Large intestine (tissue), 3 donors: ENCODE measurements at regions not wholly inside any gene's neighbourhood (a gene's known extent, or its start where the extent isn't known, plus 50 kb on each side); places are given as distances from the start of the nearest gene placed in this dataset.

Experiments used
- DNase-seq, 2 donors: peaks; one replicate each; pipeline versions ENCODE4 v3.0.0 to v3.0.0-alpha.2; 2013
- H3K27ac ChIP-seq: one replicate; pipeline ENCODE4 v1.5.1; 2013; ENCODE audit warnings: low read length
- H3K27me3 ChIP-seq: 2 replicates; pipeline ENCODE4 v1.6.1; 2013; ENCODE audit warnings: low read length; ENCODE audit not compliant: control insufficient read depth, insufficient read depth
- H3K36me3 ChIP-seq: 2 replicates; pipeline ENCODE4 v1.6.1; 2013; ENCODE audit warnings: low read length; ENCODE audit not compliant: control insufficient read depth, insufficient read depth
- H3K4me1 ChIP-seq: one replicate; pipeline ENCODE4 v1.6.1; 2013; ENCODE audit warnings: low read length; ENCODE audit not compliant: control insufficient read depth, insufficient read depth
- H3K4me3 ChIP-seq: one replicate; pipeline ENCODE4 v1.5.1; 2013; ENCODE audit warnings: low read length
- H3K9me3 ChIP-seq: one replicate; pipeline ENCODE4 v1.6.1; 2013; ENCODE audit warnings: mild to moderate bottlenecking, low read depth, low read length, moderate library complexity; ENCODE audit not compliant: control insufficient read depth
- WGBS: methylation state at CpG from one replicate; pipeline ENCODE4 v1.1.5; 2013; ENCODE audit warnings: low lambda C conversion rate; ENCODE audit not compliant: insufficient coverage; 5-methylcytosine and 5-hydroxymethylcytosine counted together

GRCh38 chr4:106454581-106454980 is 86.0 kb upstream of the GIMD1 start:
- no peak overlapping the region for H3K27ac ChIP-seq
- WGBS = 100% methylated on average over 1 of the region's 2 CpGs
- H3K9me3 ChIP-seq = no peaks in the 10 kb centered on the region
- no peaks in the 10 kb centered on the region for H3K36me3 ChIP-seq
- H3K27me3 ChIP-seq = no peaks in the 10 kb centered on the region
- H3K4me1 ChIP-seq = no peaks in the 10 kb centered on the region
- DNase-seq = no peak
- H3K4me3 ChIP-seq = no peak overlapping the region

GRCh38 chr4:106454021-106454420 is 85.4 kb upstream of the GIMD1 start:
- Histone ChIP-seq H3K4me3 (no peak overlapping the region), H3K27me3 (no peaks in the 10 kb centered on the region), H3K9me3 (no peaks in the 10 kb centered on the region), H3K36me3 (no peaks in the 10 kb centered on the region), H3K27ac (no peak overlapping the region), H3K4me1 (no peaks in the 10 kb centered on the region)
- 85% methylated on average over 2 of the region's 2 CpGs for WGBS
- DNase-seq = no peak

- no peak overlapping the region for H3K27ac ChIP-seq
- H3K27me3 ChIP-seq = no peaks in the 10 kb centered on the region
- no peak overlapping the region for H3K4me3 ChIP-seq
- DNase-seq = no peak
- H3K9me3 ChIP-seq = no peaks in the 10 kb centered on the region
- no peaks in the 10 kb centered on the region for H3K4me1 ChIP-seq
- no peaks in the 10 kb centered on the region for H3K36me3 ChIP-seq
- WGBS = 83% methylated on average over 1 of the region's 1 CpG
Observed at GRCh38 chr4:106451091-106451490, 82.5 kb upstream of the GIMD1 start.

- no peak overlapping the region for H3K27ac ChIP-seq
- no CpG with 5 or more reads among the region's 3 CpGs for WGBS
- H3K9me3 ChIP-seq = no peaks in the 10 kb centered on the region
- H3K36me3 ChIP-seq = no peaks in the 10 kb centered on the region
- no peak overlapping the region for H3K4me3 ChIP-seq
- DNase-seq = no peak
- no peaks in the 10 kb centered on the region for H3K4me1 ChIP-seq
- H3K27me3 ChIP-seq = no peaks in the 10 kb centered on the region
Observed at GRCh38 chr4:106450249-106450648, 81.7 kb upstream of the GIMD1 start.

GRCh38 chr4:106444557-106444956 is 76.0 kb upstream of the GIMD1 start:
- no peak overlapping the region for H3K4me3 ChIP-seq
- no peaks in the 10 kb centered on the region for H3K36me3 ChIP-seq
- WGBS = 80% methylated on average over 1 of the region's 2 CpGs
- DNase-seq = no peak
- no peaks in the 10 kb centered on the region for H3K27me3 ChIP-seq
- no peak overlapping the region for H3K27ac ChIP-seq
- H3K9me3 ChIP-seq = no peaks in the 10 kb centered on the region
- H3K4me1 ChIP-seq = no peaks in the 10 kb centered on the region

GRCh38 chr4:106430797-106431196 is 62.2 kb upstream of the GIMD1 start:
- Histone ChIP-seq H3K36me3 (no peaks in the 10 kb centered on the region), H3K9me3 (no peaks in the 10 kb centered on the region), H3K4me1 (no peaks in the 10 kb centered on the region), H3K27me3 (no peaks in the 10 kb centered on the region), H3K4me3 (no peak overlapping the region), H3K27ac (no peak overlapping the region)
- no peak for DNase-seq
- WGBS = no CpG with 5 or more reads among the region's 2 CpGs

- H3K36me3 ChIP-seq = no peaks in the 10 kb centered on the region
Observed at GRCh38 chr4:106429885-106430284, 61.3 kb upstream of the GIMD1 start.

GRCh38 chr4:106426069-106426468 is 57.5 kb upstream of the GIMD1 start:
- H3K36me3 ChIP-seq = no peaks in the 10 kb centered on the region
- no peaks in the 10 kb centered on the region for H3K4me1 ChIP-seq
- H3K27ac ChIP-seq = no peak overlapping the region
- no peaks in the 10 kb centered on the region for H3K9me3 ChIP-seq
- H3K4me3 ChIP-seq = no peak overlapping the region
- no peak for DNase-seq
- H3K27me3 ChIP-seq = no peaks in the 10 kb centered on the region
- WGBS = 93% methylated on average over 2 of the region's 2 CpGs

More at GRCh38 chr4:106429885-106430284, 61.3 kb upstream of the GIMD1 start:
- no peaks in the 10 kb centered on the region for H3K27me3 ChIP-seq
- H3K27ac ChIP-seq = no peak overlapping the region
- H3K4me3 ChIP-seq = no peak overlapping the region
- DNase-seq = no peak
- no peaks in the 10 kb centered on the region for H3K4me1 ChIP-seq
- no peaks in the 10 kb centered on the region for H3K9me3 ChIP-seq
- 100% methylated on average over 1 of the region's 2 CpGs for WGBS

GRCh38 chr4:106425576-106425975 is 57.0 kb upstream of the GIMD1 start:
- H3K4me3 ChIP-seq = no peak overlapping the region
- no peaks in the 10 kb centered on the region for H3K4me1 ChIP-seq
- no peak overlapping the region for H3K27ac ChIP-seq
- H3K9me3 ChIP-seq = no peaks in the 10 kb centered on the region
- H3K36me3 ChIP-seq = no peaks in the 10 kb centered on the region
- no peaks in the 10 kb centered on the region for H3K27me3 ChIP-seq
- no peak for DNase-seq

- Histone ChIP-seq H3K27ac (no peak overlapping the region), H3K9me3 (no peaks in the 10 kb centered on the region), H3K4me3 (no peak overlapping the region), H3K4me1 (no peaks in the 10 kb centered on the region), H3K27me3 (no peaks in the 10 kb centered on the region), H3K36me3 (no peaks in the 10 kb centered on the region)
- no peak for DNase-seq
- WGBS = no CpG with 5 or more reads among the region's 3 CpGs
Observed at GRCh38 chr4:106424426-106424825, 55.8 kb upstream of the GIMD1 start.

GRCh38 chr4:106423791-106424190 is 55.2 kb upstream of the GIMD1 start:
- Histone ChIP-seq H3K9me3 (no peaks in the 10 kb centered on the region), H3K4me1 (no peaks in the 10 kb centered on the region), H3K36me3 (no peaks in the 10 kb centered on the region), H3K4me3 (no peak overlapping the region), H3K27me3 (no peaks in the 10 kb centered on the region), H3K27ac (no peak overlapping the region)
- no peak for DNase-seq
